HCT116 (cell line): ENCODE measurements at regions not wholly inside any gene's neighbourhood (a gene's known extent, or its start where the extent isn't known, plus 50 kb on each side); places are given as distances from the start of the nearest gene placed in this dataset.

Source experiments
- CTCF ChIP-seq, 3 experiments: fragments of 200-600 bp in 1 of 3; sonication (generic) in 1 of 3; IDR thresholded peaks in 2 of 3; conservative IDR thresholded peaks in 1 of 3; 2 replicates each; pipeline ENCODE4 v1.5.1; 2012 to 2017; ENCODE audit warnings: low read depth in 2 of 3, low read length in 2 of 3, antibody characterized with exemption in 1 of 3, borderline replicate concordance in 1 of 3, control low read depth in 1 of 3, mild to moderate bottlenecking in 1 of 3, mixed read lengths in 1 of 3, mixed run types in 1 of 3, moderate library complexity in 1 of 3; ENCODE audit not compliant: insufficient read depth in 1 of 3
- EGR1 ChIP-seq: IDR thresholded peaks from 2 replicates; pipeline ENCODE4 v1.6.1; 2012; ENCODE audit warnings: low read depth
- EZH2 ChIP-seq: fragments of 200-600 bp; sonication (generic); IDR thresholded peaks from 2 replicates; pipeline ENCODE4 v1.6.1; 2017; ENCODE audit warnings: antibody characterized with exemption, mixed run types
- POLR2A ChIP-seq: IDR thresholded peaks from 2 replicates; pipeline ENCODE4 v1.7.0; 2011; ENCODE audit warnings: borderline replicate concordance; ENCODE audit not compliant: insufficient read depth, insufficient read length; ENCODE audit errors: extremely low read depth
- SIN3A ChIP-seq: IDR thresholded peaks from 2 replicates; pipeline ENCODE4 v1.6.1; 2012; ENCODE audit warnings: low read depth
- SP1 ChIP-seq: IDR thresholded peaks from 2 replicates; pipeline ENCODE4 v1.6.1; 2012; ENCODE audit warnings: low read depth
- TF ChIP-seq, protein P1 (sequence below): IDR thresholded peaks from 2 replicates; pipeline ENCODE4 v1.6.1; 2012; ENCODE audit warnings: low read depth

DNA sequence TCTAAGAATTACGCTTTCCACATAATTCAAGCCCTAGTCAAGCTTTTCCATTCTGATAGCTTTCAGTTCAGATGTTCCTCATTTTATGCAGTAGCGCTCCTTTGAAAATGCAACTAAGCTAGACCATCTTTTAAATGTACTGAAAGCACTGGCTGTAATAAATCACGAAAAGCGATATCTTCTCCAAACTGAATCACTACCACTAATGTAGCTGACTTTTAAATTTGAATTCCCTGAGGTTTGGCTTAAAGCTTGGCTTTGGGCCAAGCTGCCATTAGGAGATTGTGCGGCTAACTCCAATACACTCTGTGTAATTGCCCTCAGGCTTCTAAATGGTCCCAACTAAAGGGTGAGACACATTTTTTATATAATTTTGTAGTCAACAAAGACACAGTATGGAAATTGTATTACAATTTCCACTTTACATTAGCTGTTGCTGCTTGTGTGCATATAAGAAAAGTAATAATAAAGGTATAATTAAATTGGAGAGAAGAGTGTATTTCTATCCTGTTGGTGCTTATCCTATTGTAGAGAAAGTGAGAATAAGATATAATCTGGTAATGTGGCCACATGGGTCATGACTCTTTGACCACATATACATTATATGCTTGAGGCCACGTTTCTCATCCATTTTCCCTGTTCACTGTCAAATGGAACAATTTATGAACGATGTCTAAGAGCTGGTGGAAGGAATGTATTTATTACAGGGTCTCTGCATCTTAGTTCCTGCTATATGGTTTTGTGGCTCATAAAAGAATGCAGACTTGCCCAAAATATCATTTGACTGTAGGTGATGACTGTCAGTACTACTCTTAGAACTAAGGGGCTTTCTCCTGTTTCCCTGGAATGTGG is 118.7 kb upstream of the TAF11L2 start:
- TF ChIP-seq EZH2 (no peak), SIN3A (no peak), SP1 (no peak), EGR1 (no peak), CTCF (IDR thresholded peaks at IDR 0.05 in 2 of 3, conservative IDR thresholded peaks at IDR 0.05 in 1 of 3; ENCODE audit: borderline replicate concordance in 1 of 3, insufficient read depth in 1 of 3, low read depth in 2 of 3, low read length in 2 of 3) (no peak), POLR2A (no peak)
- TF ChIP-seq, protein P1, sequence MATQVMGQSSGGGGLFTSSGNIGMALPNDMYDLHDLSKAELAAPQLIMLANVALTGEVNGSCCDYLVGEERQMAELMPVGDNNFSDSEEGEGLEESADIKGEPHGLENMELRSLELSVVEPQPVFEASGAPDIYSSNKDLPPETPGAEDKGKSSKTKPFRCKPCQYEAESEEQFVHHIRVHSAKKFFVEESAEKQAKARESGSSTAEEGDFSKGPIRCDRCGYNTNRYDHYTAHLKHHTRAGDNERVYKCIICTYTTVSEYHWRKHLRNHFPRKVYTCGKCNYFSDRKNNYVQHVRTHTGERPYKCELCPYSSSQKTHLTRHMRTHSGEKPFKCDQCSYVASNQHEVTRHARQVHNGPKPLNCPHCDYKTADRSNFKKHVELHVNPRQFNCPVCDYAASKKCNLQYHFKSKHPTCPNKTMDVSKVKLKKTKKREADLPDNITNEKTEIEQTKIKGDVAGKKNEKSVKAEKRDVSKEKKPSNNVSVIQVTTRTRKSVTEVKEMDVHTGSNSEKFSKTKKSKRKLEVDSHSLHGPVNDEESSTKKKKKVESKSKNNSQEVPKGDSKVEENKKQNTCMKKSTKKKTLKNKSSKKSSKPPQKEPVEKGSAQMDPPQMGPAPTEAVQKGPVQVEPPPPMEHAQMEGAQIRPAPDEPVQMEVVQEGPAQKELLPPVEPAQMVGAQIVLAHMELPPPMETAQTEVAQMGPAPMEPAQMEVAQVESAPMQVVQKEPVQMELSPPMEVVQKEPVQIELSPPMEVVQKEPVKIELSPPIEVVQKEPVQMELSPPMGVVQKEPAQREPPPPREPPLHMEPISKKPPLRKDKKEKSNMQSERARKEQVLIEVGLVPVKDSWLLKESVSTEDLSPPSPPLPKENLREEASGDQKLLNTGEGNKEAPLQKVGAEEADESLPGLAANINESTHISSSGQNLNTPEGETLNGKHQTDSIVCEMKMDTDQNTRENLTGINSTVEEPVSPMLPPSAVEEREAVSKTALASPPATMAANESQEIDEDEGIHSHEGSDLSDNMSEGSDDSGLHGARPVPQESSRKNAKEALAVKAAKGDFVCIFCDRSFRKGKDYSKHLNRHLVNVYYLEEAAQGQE: no peak
